WTC11 (cell line): ENCODE measurements at regions not wholly inside any gene's neighbourhood (a gene's known extent, or its start where the extent isn't known, plus 50 kb on each side); places are given as distances from the start of the nearest gene placed in this dataset.

Source experiments
- ATAC-seq: fragments of 200-7000 bp; cut with Tn5 transposase; 2 replicates; pipeline ENCODE4 v1.10.0; 2021; ENCODE audit warnings: mild to moderate bottlenecking, moderate library complexity
- CTCF ChIA-PET: fragments of 300-600 bp; sonication (Branson Sonifier 250); formaldehyde crosslinking; loops from one replicate; lab custom pipeline; 2021; ENCODE audit warnings: antibody characterized with exemption; lab: Charles Lee
- POLR2A ChIA-PET: fragments of 350-600 bp; sonication (Branson Sonifier 250); formaldehyde crosslinking; loops from one replicate; lab custom pipeline; 2021; ENCODE audit warnings: antibody characterized with exemption; lab: Charles Lee
- DNase-seq: peaks from one replicate; pipeline ENCODE4 v3.0.0; 2021; ENCODE audit warnings: low spot score
- H3K27ac Mint-ChIP-seq: 2 replicates; pipeline ENCODE4 v1.8.0; 2021; ENCODE audit warnings: mixed read lengths
- H3K27me3 Mint-ChIP-seq: 2 replicates; pipeline ENCODE4 v1.8.0; 2021; ENCODE audit warnings: low read depth, mild to moderate bottlenecking, moderate library complexity, mixed read lengths
- H3K36me3 Mint-ChIP-seq: 2 replicates; pipeline ENCODE4 v1.8.0; 2021; ENCODE audit warnings: mixed read lengths
- H3K4me1 Mint-ChIP-seq: 2 replicates; pipeline ENCODE4 v1.8.0; 2022; ENCODE audit warnings: mixed read lengths
- H3K4me3 Mint-ChIP-seq: 2 replicates; pipeline ENCODE4 v1.8.0; 2021; ENCODE audit warnings: mild to moderate bottlenecking, moderate library complexity, mixed read lengths
- H3K9me3 Mint-ChIP-seq: 2 replicates; pipeline ENCODE4 v1.8.0; 2021; ENCODE audit warnings: mixed read lengths
- ARID4B ChIP-seq: sonication (generic); formaldehyde crosslinking; IDR thresholded peaks from 2 replicates; pipeline ENCODE4 v1.8.0; 2023; ENCODE audit warnings: missing genetic modification reagents, mild to moderate bottlenecking, borderline replicate concordance
- ATF1 ChIP-seq: sonication (generic); formaldehyde crosslinking; IDR thresholded peaks from 2 replicates; pipeline ENCODE4 v1.8.1; 2023; ENCODE audit warnings: mild to moderate bottlenecking, moderate library complexity, missing genetic modification reagents
- ATF2 ChIP-seq: sonication (generic); formaldehyde crosslinking; IDR thresholded peaks from 2 replicates; pipeline ENCODE4 v1.8.1; 2022; ENCODE audit warnings: low read depth, missing genetic modification reagents, borderline replicate concordance
- ATF3 ChIP-seq: sonication (generic); formaldehyde crosslinking; conservative IDR thresholded peaks from 2 replicates; pipeline ENCODE4 v1.8.1; 2022; ENCODE audit warnings: mild to moderate bottlenecking, missing genetic modification reagents
- ELF4 ChIP-seq: sonication (generic); formaldehyde crosslinking; IDR thresholded peaks from 2 replicates; pipeline ENCODE4 v1.8.1; 2022; ENCODE audit warnings: low read depth, mild to moderate bottlenecking, moderate library complexity, missing genetic modification reagents
- FOXJ3 ChIP-seq: sonication (generic); formaldehyde crosslinking; IDR thresholded peaks from 2 replicates; pipeline ENCODE4 v1.9.0; 2021; ENCODE audit warnings: missing genetic modification reagents, mild to moderate bottlenecking, borderline replicate concordance
- FOXP1 ChIP-seq: sonication (generic); formaldehyde crosslinking; IDR thresholded peaks from 2 replicates; pipeline ENCODE4 v1.8.0; 2022; ENCODE audit warnings: missing genetic modification reagents, mild to moderate bottlenecking, moderate library complexity, borderline replicate concordance
- GABPB1 ChIP-seq: sonication (generic); formaldehyde crosslinking; IDR thresholded peaks from 2 replicates; pipeline ENCODE4 v1.8.1; 2023; ENCODE audit warnings: mild to moderate bottlenecking, missing genetic modification reagents
- GTF2I ChIP-seq: fragments of 250-450 bp; sonication (Bioruptor Pico); conservative IDR thresholded peaks from 2 replicates; pipeline ENCODE4 v1.4.0; 2021; ENCODE audit warnings: mild to moderate bottlenecking
- KAT7 ChIP-seq: sonication (generic); formaldehyde crosslinking; IDR thresholded peaks from 2 replicates; pipeline ENCODE4 v1.8.1; 2023; ENCODE audit warnings: missing genetic modification reagents, mild to moderate bottlenecking, borderline replicate concordance
- NFE2L1 ChIP-seq: sonication (generic); formaldehyde crosslinking; IDR thresholded peaks from 2 replicates; pipeline ENCODE4 v1.8.1; 2023; ENCODE audit warnings: missing genetic modification reagents
- SMAD4 ChIP-seq: sonication (generic); formaldehyde crosslinking; IDR thresholded peaks from 2 replicates; pipeline ENCODE4 v1.8.0; 2022; ENCODE audit warnings: mild to moderate bottlenecking, missing genetic modification reagents
- STAT6 ChIP-seq: sonication (generic); formaldehyde crosslinking; conservative IDR thresholded peaks from 2 replicates; pipeline ENCODE4 v1.8.1; 2023; ENCODE audit warnings: mild to moderate bottlenecking, low read depth, missing genetic modification reagents, moderate library complexity
- USF2 ChIP-seq: sonication (generic); formaldehyde crosslinking; IDR thresholded peaks from 2 replicates; pipeline ENCODE4 v1.8.1; 2023; ENCODE audit warnings: mild to moderate bottlenecking, missing genetic modification reagents, moderate library complexity
- ZMAT4 ChIP-seq: fragments of 250-450 bp; sonication (Bioruptor Pico); IDR thresholded peaks from 2 replicates; pipeline ENCODE4 v1.9.0; 2021; ENCODE audit warnings: mild to moderate bottlenecking
- ZNF281 ChIP-seq: sonication (generic); formaldehyde crosslinking; IDR thresholded peaks from 2 replicates; pipeline ENCODE4 v1.8.0; 2023; ENCODE audit warnings: mild to moderate bottlenecking, missing genetic modification reagents
- ZNF416 ChIP-seq: fragments of 250-450 bp; sonication (Bioruptor Pico); IDR thresholded peaks from 2 replicates; pipeline ENCODE4 v1.9.0; 2021; ENCODE audit warnings: mild to moderate bottlenecking, inconsistent platforms
- ZNF423 ChIP-seq: fragments of 250-450 bp; sonication (Bioruptor Pico); IDR thresholded peaks from 2 replicates; pipeline ENCODE4 v2.1.2; 2022; ENCODE audit warnings: mild to moderate bottlenecking, moderate library complexity
- ZSCAN18 ChIP-seq: fragments of 250-450 bp; sonication (Bioruptor Pico); IDR thresholded peaks from 2 replicates; pipeline ENCODE4 v2.1.2; 2022; ENCODE audit warnings: mild to moderate bottlenecking, moderate library complexity

- TF ChIP-seq KAT7 (no peak), STAT6 (CRISPR knock-in tag) (no peak), ZNF416 (CRISPR knock-in tag) (no peak), ELF4 (CRISPR knock-in tag) (no peak), ATF3 (CRISPR knock-in tag) (no peak), ATF1 (CRISPR knock-in tag) (no peak), ZMAT4 (no peak), FOXJ3 (CRISPR knock-in tag) (no peak), ZNF281 (no peak), NFE2L1 (CRISPR knock-in tag) (no peak), GTF2I (no peak), ZSCAN18 (no peak), FOXP1 (no peak), ATF2 (CRISPR knock-in tag) (no peak), USF2 (CRISPR knock-in tag) (no peak)
Measured at GRCh38 chr10:36256166-36256565, 614.1 kb upstream of the FZD8 start (continued).

- POLR2A ChIA-PET: no interaction called here
- Mint-ChIP-seq H3K27me3 (no peaks in the 10 kb centered on the region), H3K4me3 (no peak overlapping the region), H3K36me3 (no peaks in the 10 kb centered on the region), H3K4me1 (no peaks in the 10 kb centered on the region), H3K9me3 (no peaks in the 10 kb centered on the region), H3K27ac (no peak overlapping the region)
- no peak for DNase-seq
- CTCF ChIA-PET: no interaction called here
- no peak for ATAC-seq
- TF ChIP-seq SMAD4 (no peak), GABPB1 (CRISPR knock-in tag) (no peak), ARID4B (CRISPR knock-in tag) (no peak), STAT6 (CRISPR knock-in tag) (no peak), ZNF423 (CRISPR knock-in tag) (no peak)
Measured at GRCh38 chr10:36254199-36254598, 612.1 kb upstream of the FZD8 start.
